ENCODE measurements at regions not wholly inside any gene's neighbourhood (a gene's known extent, or its start where the extent isn't known, plus 50 kb on each side); places are given as distances from the start of the nearest gene placed in this dataset.

GRCh38 chr12:25321772-25322171, 71.0 kb upstream of the KRAS start:
- TF ChIP-seq EZH2 (IDR thresholded peaks at IDR 0.05; ENCODE audit: low read depth) (no peak), CTCF (conservative IDR thresholded peaks at IDR 0.05) (no peak)

All from PC-9 (cell line).